ENCODE measurements at regions not wholly inside any gene's neighbourhood (a gene's known extent, or its start where the extent isn't known, plus 50 kb on each side); places are given as distances from the start of the nearest gene placed in this dataset.

DNA sequence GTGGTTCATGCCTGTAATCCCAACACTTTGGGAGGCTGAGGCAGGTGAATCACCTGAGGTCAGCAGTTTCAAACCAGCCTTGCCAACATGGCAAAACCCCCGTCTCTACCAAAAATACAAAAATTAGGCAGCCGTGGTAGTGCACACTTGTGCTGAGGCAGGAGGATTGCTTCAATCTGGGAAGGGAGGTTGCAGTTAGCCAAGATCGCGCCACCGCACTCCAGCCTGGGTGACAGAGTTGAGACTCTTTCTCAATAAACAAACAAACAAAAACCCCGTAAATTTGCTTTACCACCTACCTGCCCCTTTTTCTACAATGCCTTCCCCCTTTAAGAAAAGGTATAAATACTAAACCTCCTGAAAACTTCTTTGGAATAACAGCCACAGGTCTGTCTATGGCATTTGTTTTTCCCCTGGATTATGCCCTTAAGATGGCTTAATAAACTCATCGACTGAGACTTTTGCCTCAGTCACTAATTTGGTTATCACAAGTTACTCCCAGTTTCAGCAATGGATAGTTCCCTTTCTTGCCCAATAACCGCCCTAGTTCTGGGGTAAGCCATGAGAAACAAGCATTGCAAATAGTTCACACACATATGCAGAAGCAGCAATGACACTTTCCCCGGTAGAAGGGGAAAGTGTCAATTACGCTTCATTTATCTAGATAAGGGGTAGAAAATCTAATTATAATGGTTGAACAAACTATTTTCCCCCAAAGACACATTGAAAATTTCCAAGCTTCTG is 52.8 kb upstream of the SVIL start:
- no peak for DNase-seq (ENCODE audit: low read depth in 2 of 2)

DNA sequence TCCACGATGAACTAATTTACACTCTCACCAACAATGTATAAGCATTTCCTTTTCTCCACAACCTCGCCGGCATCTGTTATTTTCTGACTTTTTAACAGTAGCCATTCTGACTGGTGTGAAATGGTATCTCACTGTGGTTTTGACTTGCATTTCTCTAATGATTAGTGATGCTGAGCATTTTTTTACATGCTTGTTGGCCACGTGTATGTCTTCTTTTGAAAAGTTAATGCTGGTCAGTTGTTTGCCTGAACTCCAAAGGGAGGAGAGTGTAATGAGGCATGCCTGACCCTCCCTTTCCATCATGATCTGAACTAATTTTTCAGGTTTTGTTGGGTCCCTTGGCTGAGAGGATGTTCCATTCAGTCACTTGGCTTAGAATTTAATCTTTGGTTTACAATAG is 50.7 kb upstream of the SVIL start:
- no peak for DNase-seq (ENCODE audit: low read depth in 2 of 2)
